ENCODE measurements at regions not wholly inside any gene's neighbourhood (a gene's known extent, or its start where the extent isn't known, plus 50 kb on each side); places are given as distances from the start of the nearest gene placed in this dataset.
"Not testable (repeated sequence)": the region's sequence is repeated elsewhere in the genome, so short reads cannot be mapped to it uniquely, and the experiment has no call there.

GRCh38 chr7:9240001-9240400 is 806.6 kb downstream of the NXPH1 start:
- no peak for DNase-seq

DNA sequence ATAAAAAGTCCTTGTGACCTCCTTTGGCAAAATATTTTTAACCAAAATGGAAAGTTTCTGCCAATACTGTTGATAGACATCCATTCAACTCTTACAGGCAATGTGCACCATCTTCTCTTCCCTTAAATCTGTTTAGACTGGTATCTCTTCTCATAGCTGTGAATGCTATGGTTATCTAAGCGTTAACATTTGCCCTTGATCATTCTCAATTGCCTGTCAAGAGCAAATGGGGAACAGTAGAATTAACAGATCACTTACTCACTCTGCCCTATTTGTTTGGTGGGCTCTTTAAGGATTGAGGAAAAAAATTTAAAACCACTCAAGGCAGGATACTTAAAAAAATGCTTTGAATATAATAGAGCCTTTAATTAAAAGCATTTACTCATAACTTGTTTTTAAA is 808.4 kb downstream of the NXPH1 start:
- DNase-seq, result no peak

DNA sequence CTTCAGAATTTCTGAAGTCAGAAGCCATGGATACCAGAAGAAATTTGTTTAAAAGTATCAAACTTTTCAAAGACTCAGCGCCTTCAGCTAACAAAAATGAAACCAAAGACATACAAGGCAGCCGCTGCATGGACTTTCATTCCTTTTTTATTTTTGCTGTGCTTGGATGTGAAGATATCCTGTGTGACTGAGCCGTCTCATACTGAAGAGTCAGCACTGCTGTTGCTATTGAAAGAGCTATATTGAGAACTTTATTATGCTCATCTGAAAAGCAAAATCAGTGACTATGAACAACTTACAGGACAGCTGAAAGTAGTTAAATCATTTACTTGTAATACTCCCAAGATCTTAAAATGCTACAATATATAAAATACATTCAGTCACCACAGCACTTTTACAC is 809.2 kb downstream of the NXPH1 start:
- DNase-seq, result no peak

DNA sequence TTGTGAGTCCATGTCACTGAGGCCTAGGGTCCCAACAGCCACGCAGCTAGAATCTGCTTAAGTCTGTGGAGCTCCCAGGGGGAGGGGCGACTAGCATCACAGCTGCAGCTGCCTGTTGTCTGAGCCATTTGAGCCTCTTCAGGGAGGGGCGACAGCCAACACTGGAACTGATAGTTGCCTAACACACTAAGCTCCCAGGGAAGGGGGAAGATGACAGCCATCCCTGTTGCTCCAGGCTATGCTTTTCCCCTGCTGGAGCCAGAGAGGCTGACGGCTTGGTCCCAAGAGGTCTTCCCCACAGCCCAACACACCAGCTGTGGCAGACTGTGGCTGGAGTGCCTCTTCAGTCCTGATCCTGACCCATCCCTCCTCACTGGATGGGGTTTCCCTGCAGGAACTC is 817.5 kb downstream of the NXPH1 start:
- no peak for DNase-seq

GRCh38 chr7:9264395-9264794 is 831.0 kb downstream of the NXPH1 start:
- DNase-seq, result no peak

GRCh38 chr7:9280088-9280487 is 846.7 kb downstream of the NXPH1 start:
- DNase-seq, result no peak

DNA sequence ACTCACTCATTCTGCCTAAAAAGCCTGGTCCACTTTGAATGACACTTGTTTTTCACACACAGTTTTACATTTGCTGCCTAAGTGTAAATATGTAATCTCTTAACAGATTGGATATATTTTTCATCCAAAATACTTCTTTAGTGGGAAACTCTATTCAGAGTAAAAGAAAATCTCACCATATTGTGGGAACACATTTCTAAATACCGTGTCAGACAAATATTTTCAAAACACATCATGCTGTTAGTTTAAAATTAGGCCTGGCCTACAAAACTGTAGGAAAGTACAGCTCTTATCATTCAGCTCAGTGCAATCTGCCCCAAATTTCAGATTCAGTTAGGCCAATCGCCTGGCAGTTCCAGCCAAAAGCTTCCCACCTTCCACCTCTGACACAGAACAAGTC is 849.8 kb downstream of the NXPH1 start:
- no peak for DNase-seq

DNA sequence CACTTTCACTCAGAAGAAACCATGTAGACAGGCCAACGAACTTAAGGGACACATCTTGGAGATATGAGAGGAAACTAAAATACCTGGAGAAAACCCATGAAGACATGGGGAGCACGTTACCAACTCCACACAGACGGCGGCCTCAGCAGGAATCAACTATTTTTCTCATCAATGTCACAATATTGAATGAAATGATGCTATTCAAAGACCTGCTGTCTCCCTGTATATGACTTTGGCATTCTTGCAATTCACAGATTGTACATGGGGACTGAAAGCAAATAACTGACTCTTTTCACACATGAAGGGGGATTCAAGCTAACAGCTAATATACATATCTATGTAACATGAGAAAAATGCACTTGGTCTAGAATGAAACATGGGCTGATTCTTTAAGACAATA is 869.0 kb downstream of the NXPH1 start:
- DNase-seq, result no peak

DNA sequence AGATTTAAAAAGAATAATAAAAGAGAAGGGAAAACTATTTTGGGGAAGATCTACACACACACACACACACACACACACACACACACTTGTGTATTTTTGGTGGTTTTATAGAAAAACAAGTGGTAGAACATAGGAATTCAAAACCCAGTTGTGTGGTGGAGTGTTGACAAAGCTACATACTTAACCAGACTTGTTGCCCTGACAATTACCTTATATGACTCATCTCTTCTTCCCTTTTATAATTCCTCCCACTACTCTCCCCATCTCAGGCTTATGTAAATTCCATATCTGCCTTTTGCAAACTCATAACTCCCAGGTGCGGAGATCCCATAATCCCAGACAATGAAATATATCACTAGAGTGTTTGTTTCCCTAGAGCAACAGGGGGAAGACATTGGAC is 873.7 kb downstream of the NXPH1 start:
- DNase-seq, result no peak

GRCh38 chr7:9324513-9324912 is 891.1 kb downstream of the NXPH1 start:
- DNase-seq, result no peak

DNA sequence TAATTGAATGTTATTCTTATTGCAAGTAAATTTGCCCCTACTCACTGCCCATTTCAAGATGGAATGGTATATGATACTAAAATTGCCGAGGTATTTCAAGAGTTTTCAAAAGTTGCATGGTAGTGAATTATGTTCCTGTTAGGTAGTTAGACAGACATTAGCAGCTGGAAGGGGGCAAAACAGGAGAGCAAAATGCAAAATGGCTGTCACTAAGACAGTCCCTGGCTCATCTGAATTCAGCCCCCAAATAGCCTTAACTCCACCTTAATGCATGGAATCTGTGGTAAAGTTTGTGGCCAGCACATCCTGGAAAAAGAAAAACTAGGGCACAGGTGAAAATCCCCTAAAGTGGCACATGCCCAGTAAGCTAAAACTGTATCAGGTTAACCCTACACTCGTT is 894.9 kb downstream of the NXPH1 start:
- no peak for DNase-seq

- no peak for DNase-seq
Observed at GRCh38 chr7:9349625-9350024, 916.2 kb downstream of the NXPH1 start.

GRCh38 chr7:9391221-9391620 is 957.8 kb downstream of the NXPH1 start:
- no peak for DNase-seq

DNA sequence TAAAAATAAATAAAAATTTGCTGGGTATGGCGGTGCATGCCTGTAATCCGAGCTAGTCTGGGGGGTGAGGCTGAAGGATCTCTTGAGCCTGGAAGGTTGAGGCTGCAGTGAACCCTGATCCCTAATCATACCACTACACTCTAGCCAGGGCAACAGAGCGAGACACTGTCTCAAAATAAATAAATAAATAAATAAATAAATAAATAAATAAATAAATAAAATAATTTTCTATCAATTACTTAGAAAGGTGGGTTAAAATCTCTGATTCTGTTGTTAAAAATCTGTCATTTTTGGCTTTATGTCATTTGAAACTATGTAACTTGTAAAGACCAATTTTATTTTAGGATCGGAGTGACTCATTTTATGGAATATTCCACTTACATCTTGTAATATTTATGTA is 958.6 kb downstream of the NXPH1 start:
- no peak for DNase-seq

GRCh38 chr7:9404386-9404785 is 971.0 kb downstream of the NXPH1 start:
- not testable (repeated sequence) for DNase-seq

DNA sequence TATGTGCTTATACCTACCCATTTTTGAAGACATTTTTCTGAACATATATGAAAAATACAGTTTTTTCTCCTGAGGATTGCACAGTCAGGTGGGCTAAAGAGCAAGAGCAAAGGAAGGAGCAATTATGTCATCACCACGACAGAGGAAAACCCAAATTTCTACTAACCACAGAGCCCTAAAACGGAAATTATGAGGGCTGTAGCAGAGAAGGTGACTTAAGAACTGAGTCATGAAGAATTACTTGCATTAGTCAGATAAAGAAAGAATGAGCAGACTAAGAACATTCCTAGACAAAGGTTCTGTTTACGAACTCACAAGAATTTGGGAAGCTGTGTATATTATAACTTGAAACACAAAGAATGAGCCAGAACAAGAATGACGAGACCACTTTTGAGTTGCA is 974.4 kb downstream of the NXPH1 start:
- no peak for DNase-seq

- DNase-seq, result no peak
Observed at GRCh38 chr7:9453521-9453920, 1020.1 kb downstream of the NXPH1 start.

DNA sequence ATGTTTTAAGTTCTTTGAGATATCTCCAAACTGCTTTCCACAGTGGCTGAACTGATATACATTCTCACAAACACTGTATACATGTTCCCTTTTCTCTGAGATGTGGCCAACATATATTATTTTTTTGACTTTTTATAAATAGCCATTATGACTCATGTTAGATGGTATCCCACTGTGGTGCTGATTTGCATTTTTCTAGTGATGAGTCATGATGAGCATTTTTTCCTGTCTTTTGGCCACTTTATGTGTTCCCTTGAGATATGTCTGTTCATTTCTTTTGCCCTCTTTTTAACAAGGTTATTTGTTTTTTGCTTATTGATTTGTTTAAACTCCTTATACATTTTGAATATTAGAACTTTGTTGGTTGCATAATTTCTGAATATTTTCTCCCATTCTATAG is 1055.1 kb downstream of the NXPH1 start:
- no peak for DNase-seq

DNA sequence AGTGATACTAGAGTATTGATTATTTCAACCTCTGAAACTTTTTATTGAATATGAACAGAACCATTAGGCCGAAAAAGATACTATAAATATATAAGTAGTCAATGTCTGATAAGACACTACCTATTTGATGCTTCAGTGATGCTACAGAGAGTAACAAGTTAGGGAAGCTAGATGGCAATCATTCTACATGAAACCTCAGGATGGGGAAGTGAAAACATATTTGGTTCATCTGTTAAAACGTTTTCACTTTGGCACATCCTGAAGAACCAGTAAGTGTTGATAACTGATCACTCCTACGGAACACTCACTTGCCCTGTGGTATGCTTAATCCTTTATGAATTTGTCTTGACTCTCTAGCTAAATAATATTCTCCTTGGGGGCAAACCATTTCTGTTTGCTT is 1064.9 kb downstream of the NXPH1 start:
- no peak for DNase-seq

DNA sequence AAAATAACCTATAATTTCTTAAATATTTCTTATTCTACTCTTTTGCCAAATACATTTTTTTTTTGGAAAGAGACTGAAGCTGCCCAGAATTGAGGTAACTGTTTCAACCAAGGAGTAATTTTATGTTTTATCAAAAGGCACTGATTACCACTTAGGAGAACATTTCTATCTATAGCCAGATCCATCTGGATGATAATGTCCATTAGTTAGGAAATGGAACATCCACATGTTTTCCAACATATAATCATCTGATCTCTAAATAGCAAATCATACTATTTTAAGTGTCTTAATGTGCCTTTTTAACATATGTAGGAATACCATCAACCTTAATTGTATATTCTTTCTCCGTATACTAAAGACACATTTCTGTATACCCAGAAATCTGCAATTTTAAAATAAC is 1068.9 kb downstream of the NXPH1 start:
- DNase-seq, result no peak

- DNase-seq, result no peak
Observed at GRCh38 chr7:9504678-9505077, 1071.3 kb downstream of the NXPH1 start.

GRCh38 chr7:9505516-9505915 is 1072.1 kb downstream of the NXPH1 start:
- no peak for DNase-seq

DNA sequence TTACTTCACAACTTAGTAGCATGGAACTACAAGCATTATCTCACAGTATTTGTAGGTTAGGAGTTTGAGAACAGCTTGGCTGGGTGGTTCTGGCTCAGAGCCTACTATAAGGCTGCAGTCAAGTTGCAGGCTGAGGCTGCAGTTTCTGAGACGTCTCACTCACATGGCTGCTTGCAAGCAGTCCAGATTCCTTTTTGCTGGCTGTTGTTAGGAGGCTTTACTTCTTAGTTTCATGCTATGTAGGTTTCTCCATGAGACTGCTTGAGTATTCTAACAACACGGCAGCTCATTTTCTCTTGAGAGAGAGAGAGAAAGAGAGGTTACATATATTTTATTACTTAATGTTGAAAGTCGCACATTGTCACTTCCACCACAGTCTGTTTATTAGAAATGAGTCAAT is 1073.9 kb downstream of the NXPH1 start:
- DNase-seq, result no peak

GRCh38 chr7:9516662-9517061 is 1083.3 kb downstream of the NXPH1 start:
- DNase-seq, result no peak

GRCh38 chr7:9523579-9523978 is 1090.2 kb downstream of the NXPH1 start:
- no peak for DNase-seq

GRCh38 chr7:9552431-9552830 is 1119.0 kb downstream of the NXPH1 start:
- DNase-seq, result not testable (repeated sequence)

Measured in GDM1 (cell line).